ENCODE measurements at regions not wholly inside any gene's neighbourhood (a gene's known extent, or its start where the extent isn't known, plus 50 kb on each side); places are given as distances from the start of the nearest gene placed in this dataset.
A peak's percentile ranks its signal among the peaks of the same experiment; 100 is the strongest.

DNA sequence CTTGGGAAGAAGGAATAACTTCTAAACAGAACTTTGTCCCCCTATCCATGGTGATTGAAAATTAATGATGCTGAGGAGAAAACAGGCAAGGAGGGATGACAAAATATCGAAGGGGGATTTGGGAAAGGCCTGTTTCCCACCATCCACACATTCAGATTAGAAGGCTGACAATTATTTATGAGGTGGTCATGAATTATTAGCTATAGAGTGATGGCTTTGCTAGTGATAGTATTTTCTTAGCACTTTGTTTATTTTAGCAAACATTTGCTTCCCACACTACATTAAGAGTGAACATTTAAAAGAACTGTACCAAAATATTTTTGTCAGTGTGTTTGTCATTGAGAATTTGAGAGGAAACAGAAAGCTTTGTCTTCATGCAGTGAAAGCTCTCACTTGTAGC, 172.6 kb upstream of the PDZRN3 start:
- Histone ChIP-seq H3K9me3 (no peaks in the 10 kb centered on the region; the same call in 1 of the 2 replicates), H3K9me2 (no peaks in the 10 kb centered on the region), H3K4me1 (ENCODE audit: control insufficient read depth in 1 of 2, insufficient read depth in 2 of 2, low read depth in 1 of 2, low read length in 1 of 2) (0 out of 4 replicates have a peak, but pooled peaks cover 0 to 2% of the 10 kb centered on the region in 2 experiments), H3K36me3 (replicated peaks in 1 of 2; ENCODE audit: control insufficient read depth in 1 of 2, insufficient read depth in 2 of 2, low read length in 1 of 2) (no peaks in the 10 kb centered on the region), H3F3A (replicated peaks; ENCODE audit: insufficient read depth) (no peaks in the 10 kb centered on the region), H3K27me3 (ENCODE audit: insufficient read depth) (no peaks in the 10 kb centered on the region), H3K4me2 (no peak overlapping the region), H4K20me1 (ENCODE audit: insufficient read depth) (no peaks in the 10 kb centered on the region), H3K4me3 (ENCODE audit: low read depth in 2 of 2, low read length in 1 of 2) (no peak overlapping the region), H2AFZ (ENCODE audit: low read depth) (no peak overlapping the region), H3K79me2 (ENCODE audit: insufficient read depth) (no peaks in the 10 kb centered on the region), H3K9ac (no peak overlapping the region), H3K27ac (ENCODE audit: low read depth in 2 of 2, low read length in 1 of 2) (no peak overlapping the region)
- TF ChIP-seq MAX (IDR thresholded peaks at IDR 0.05; ENCODE audit: low read depth), result no peak
- TF ChIP-seq JUND (IDR thresholded peaks at IDR 0.05), result no peak
- TF ChIP-seq, protein P1, sequence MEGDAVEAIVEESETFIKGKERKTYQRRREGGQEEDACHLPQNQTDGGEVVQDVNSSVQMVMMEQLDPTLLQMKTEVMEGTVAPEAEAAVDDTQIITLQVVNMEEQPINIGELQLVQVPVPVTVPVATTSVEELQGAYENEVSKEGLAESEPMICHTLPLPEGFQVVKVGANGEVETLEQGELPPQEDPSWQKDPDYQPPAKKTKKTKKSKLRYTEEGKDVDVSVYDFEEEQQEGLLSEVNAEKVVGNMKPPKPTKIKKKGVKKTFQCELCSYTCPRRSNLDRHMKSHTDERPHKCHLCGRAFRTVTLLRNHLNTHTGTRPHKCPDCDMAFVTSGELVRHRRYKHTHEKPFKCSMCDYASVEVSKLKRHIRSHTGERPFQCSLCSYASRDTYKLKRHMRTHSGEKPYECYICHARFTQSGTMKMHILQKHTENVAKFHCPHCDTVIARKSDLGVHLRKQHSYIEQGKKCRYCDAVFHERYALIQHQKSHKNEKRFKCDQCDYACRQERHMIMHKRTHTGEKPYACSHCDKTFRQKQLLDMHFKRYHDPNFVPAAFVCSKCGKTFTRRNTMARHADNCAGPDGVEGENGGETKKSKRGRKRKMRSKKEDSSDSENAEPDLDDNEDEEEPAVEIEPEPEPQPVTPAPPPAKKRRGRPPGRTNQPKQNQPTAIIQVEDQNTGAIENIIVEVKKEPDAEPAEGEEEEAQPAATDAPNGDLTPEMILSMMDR (IDR thresholded peaks at IDR 0.05), result no peak
- no peak for TF ChIP-seq RAD21 (IDR thresholded peaks at IDR 0.05; ENCODE audit: low read length)
- TF ChIP-seq TEAD4 (IDR thresholded peaks at IDR 0.05; ENCODE audit: borderline replicate concordance, insufficient read depth), result no peak
- TF ChIP-seq POLR2AphosphoS5 (IDR thresholded peaks at IDR 0.05; ENCODE audit: low read depth, low read length), result no peak
- no peak for TF ChIP-seq TCF12 (IDR thresholded peaks at IDR 0.05)
- TF ChIP-seq NRF1 (IDR thresholded peaks at IDR 0.05; ENCODE audit: low read depth, low read length), result no peak
- 52% methylated on average over 1 of the region's 1 CpG for WGBS (ENCODE audit: low lambda C conversion rate)
- no peak for DNase-seq
- POLR2A ChIA-PET, result no interaction called here
- CTCF ChIA-PET, result interaction anchor here (1.6 kb wide), 1 partner anchor 50 kb away, joined by 3 read pairs; no protein-coding TSS in a partner anchor

DNA sequence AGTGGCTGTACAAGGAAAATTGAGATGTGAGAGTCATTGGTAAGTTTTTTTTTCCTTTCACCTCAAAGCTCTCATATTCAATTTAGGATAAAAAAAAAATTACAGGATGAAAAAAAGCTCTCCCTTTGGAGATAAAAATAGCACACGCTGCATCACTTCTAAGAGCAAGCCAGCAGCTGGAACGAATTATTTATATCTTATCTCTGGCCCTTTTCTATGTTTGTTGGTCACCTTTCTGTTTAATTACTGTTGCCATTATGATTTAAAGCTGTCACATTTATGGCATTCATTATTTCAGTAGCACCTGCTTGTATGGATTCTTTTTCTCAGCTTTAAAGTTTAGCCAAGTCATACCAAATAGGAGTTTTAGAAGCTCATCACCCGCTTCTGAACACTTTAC, 171.6 kb upstream of the PDZRN3 start:
- TF ChIP-seq GATA2 (CRISPR knock-in tag; IDR thresholded peaks at IDR 0.05) (peak; percentile 44), RXRA (IDR thresholded peaks at IDR 0.05; ENCODE audit: borderline replicate concordance, low read depth) (no peak), USF1 (IDR thresholded peaks at IDR 0.05; ENCODE audit: borderline replicate concordance, low read depth) (no peak), USF2 (IDR thresholded peaks at IDR 0.05; ENCODE audit: borderline replicate concordance, low read depth, low read length) (no peak), FOXJ3 (CRISPR knock-in tag; IDR thresholded peaks at IDR 0.05) (no peak), NFIC (IDR thresholded peaks at IDR 0.05; ENCODE audit: borderline replicate concordance) (no peak), FOSL2 (IDR thresholded peaks at IDR 0.05; ENCODE audit: borderline replicate concordance, low read depth) (no peak), EP300 (IDR thresholded peaks at IDR 0.05; ENCODE audit: borderline replicate concordance in 1 of 2, low read depth in 1 of 2, low read length in 1 of 2) (peak in 1 of 2 experiments; percentile 36; a peak in 1 of 4 replicates), TCF12 (IDR thresholded peaks at IDR 0.05) (peak; percentile 66; the same call in 1 of the 2 replicates)
- DNase-seq, result no peak
- Histone ChIP-seq H3K27me3 (ENCODE audit: insufficient read depth) (no peaks in the 10 kb centered on the region), H3K9me3 (no peaks in the 10 kb centered on the region; the same call in 1 of the 2 replicates), H3F3A (replicated peaks; ENCODE audit: insufficient read depth) (no peaks in the 10 kb centered on the region), H3K4me2 (no peak overlapping the region), H3K9me2 (no peaks in the 10 kb centered on the region), H3K9ac (no peak overlapping the region), H3K79me2 (ENCODE audit: insufficient read depth) (no peaks in the 10 kb centered on the region), H3K36me3 (replicated peaks in 1 of 2; ENCODE audit: control insufficient read depth in 1 of 2, insufficient read depth in 2 of 2, low read length in 1 of 2) (no peaks in the 10 kb centered on the region), H3K27ac (ENCODE audit: low read depth in 2 of 2, low read length in 1 of 2) (no peak overlapping the region), H2AFZ (ENCODE audit: low read depth) (no peak overlapping the region), H3K4me1 (ENCODE audit: control insufficient read depth in 1 of 2, insufficient read depth in 2 of 2, low read depth in 1 of 2, low read length in 1 of 2) (0 out of 4 replicates have a peak, but pooled peaks cover 0 to 2% of the 10 kb centered on the region in 2 experiments), H4K20me1 (ENCODE audit: insufficient read depth) (no peaks in the 10 kb centered on the region), H3K4me3 (ENCODE audit: low read depth in 2 of 2, low read length in 1 of 2) (no peak overlapping the region)
- POLR2A ChIA-PET, result no interaction called here
- CTCF ChIA-PET, result interaction anchor here (1.0 to 1.7 kb wide), 4 partner anchors 12 to 294 kb away, joined by 3 to 6 read pairs (median 4); no protein-coding TSS in a partner anchor
- WGBS (ENCODE audit: low lambda C conversion rate), result 48% methylated on average over 3 of the region's 3 CpGs
